CD14-positive monocyte (primary cell): ENCODE measurements at regions not wholly inside any gene's neighbourhood (a gene's known extent, or its start where the extent isn't known, plus 50 kb on each side); places are given as distances from the start of the nearest gene placed in this dataset.

Experiments used
- DNase-seq, 3 donors: peaks; one replicate each; pipeline ENCODE4 v3.0.0-alpha.2; 2011 to 2022
- H2AFZ ChIP-seq: 2 replicates; pipeline ENCODE4 v1.6.0; 2012; ENCODE audit warnings: mild to moderate bottlenecking, low read depth, low read length, inconsistent platforms; ENCODE audit not compliant: insufficient read depth, poor library complexity, severe bottlenecking
- H3K27ac ChIP-seq, 2 donors: 1 replicate in 1 of 2; 2 replicates in 1 of 2; pipeline ENCODE4 v1.5.1; 2012 to 2013; ENCODE audit warnings: low read length in 2 of 2, control low read depth in 1 of 2, inconsistent platforms in 1 of 2, low read depth in 1 of 2, mild to moderate bottlenecking in 1 of 2
- H3K27me3 ChIP-seq, 2 donors: one replicate each; pipeline versions ENCODE4 v1.6.0 to v1.6.1; 2011 to 2013; ENCODE audit warnings: low read length in 2 of 2; ENCODE audit not compliant: control insufficient read depth in 2 of 2, insufficient read depth in 2 of 2
- H3K36me3 ChIP-seq, 2 donors: replicated peaks in 1 of 2; 1 replicate in 1 of 2; 2 replicates in 1 of 2; pipeline versions ENCODE4 v1.5.1 to v1.6.1; 2012 to 2013; ENCODE audit warnings: low read length in 2 of 2, control low read depth in 1 of 2, inconsistent platforms in 1 of 2, mild to moderate bottlenecking in 1 of 2; ENCODE audit not compliant: insufficient read depth in 2 of 2, control insufficient read depth in 1 of 2
- H3K4me1 ChIP-seq, 2 donors: 1 replicate in 1 of 2; 2 replicates in 1 of 2; pipeline versions ENCODE4 v1.5.1 to v1.6.1; 2012 to 2013; ENCODE audit warnings: low read length in 2 of 2, control low read depth in 1 of 2, inconsistent platforms in 1 of 2, mild to moderate bottlenecking in 1 of 2, moderate library complexity in 1 of 2; ENCODE audit not compliant: insufficient read depth in 2 of 2, control insufficient read depth in 1 of 2
- H3K4me2 ChIP-seq: replicated peaks from 2 replicates; pipeline ENCODE3; 2012; ENCODE audit warnings: low read length, moderate library complexity, mild to moderate bottlenecking; ENCODE audit not compliant: poor library complexity, severe bottlenecking; ENCODE audit errors: extremely low read depth
- H3K4me3 ChIP-seq, 3 experiments: fragments of 200-600 bp in 1 of 3; sonication (generic) in 1 of 3; replicated peaks in 1 of 3; 1 replicate in 2 of 3; 2 replicates in 1 of 3; pipeline ENCODE4 v1.5.1; 2011 to 2013; ENCODE audit warnings: low read length in 3 of 3, mild to moderate bottlenecking in 3 of 3, control low read depth in 2 of 3, low read depth in 2 of 3, inconsistent platforms in 1 of 3, moderate library complexity in 1 of 3
- H3K79me2 ChIP-seq: 2 replicates; pipeline ENCODE4 v1.6.0; 2012; ENCODE audit warnings: mild to moderate bottlenecking, control low read depth, inconsistent platforms, low read length, moderate library complexity; ENCODE audit not compliant: insufficient read depth
- H3K9ac ChIP-seq: 2 replicates; pipeline ENCODE4 v1.6.0; 2017; ENCODE audit warnings: low read length, mild to moderate bottlenecking; ENCODE audit not compliant: insufficient read depth, poor library complexity, severe bottlenecking
- H3K9me3 ChIP-seq, 2 donors: replicated peaks in 1 of 2; 1 replicate in 1 of 2; 2 replicates in 1 of 2; pipeline versions ENCODE4 v1.5.1 to v1.6.1; 2012 to 2013; ENCODE audit warnings: low read length in 2 of 2, control low read depth in 1 of 2; ENCODE audit not compliant: control insufficient read depth in 1 of 2, insufficient read depth in 1 of 2
- H4K20me1 ChIP-seq: 2 replicates; pipeline ENCODE4 v1.6.0; 2012; ENCODE audit warnings: mild to moderate bottlenecking, low read length, control low read depth, moderate library complexity; ENCODE audit not compliant: insufficient read depth
- H3K27ac Mint-ChIP-seq, 7 donors: one replicate each; pipeline ENCODE4 v1.8.0; 2020; ENCODE audit warnings: mild to moderate bottlenecking in 7 of 7, mixed read lengths in 7 of 7, moderate library complexity in 6 of 7, inconsistent platforms in 2 of 7
- H3K27me3 Mint-ChIP-seq, 3 donors: one replicate each; pipeline ENCODE4 v1.8.0; 2021 to 2022; ENCODE audit warnings: low read depth in 3 of 3, mild to moderate bottlenecking in 3 of 3, mixed read lengths in 3 of 3, moderate library complexity in 3 of 3, inconsistent platforms in 1 of 3
- H3K36me3 Mint-ChIP-seq, 2 donors: one replicate each; pipeline ENCODE4 v1.8.0; 2020; ENCODE audit warnings: mixed read lengths in 2 of 2, inconsistent platforms in 1 of 2, mild to moderate bottlenecking in 1 of 2
- H3K4me1 Mint-ChIP-seq: one replicate; pipeline ENCODE4 v1.8.0; 2020; ENCODE audit warnings: mild to moderate bottlenecking, mixed read lengths
- H3K4me3 Mint-ChIP-seq, 2 donors: one replicate each; pipeline ENCODE4 v1.8.0; 2020; ENCODE audit warnings: mild to moderate bottlenecking in 2 of 2, mixed read lengths in 2 of 2, moderate library complexity in 1 of 2
- H3K9me3 Mint-ChIP-seq, 7 donors: one replicate each; pipeline ENCODE4 v1.8.0; 2020 to 2022; ENCODE audit warnings: mixed read lengths in 7 of 7, mild to moderate bottlenecking in 6 of 7, moderate library complexity in 6 of 7, inconsistent platforms in 2 of 7
- CTCF ChIP-seq: fragments of 200-600 bp; IDR thresholded peaks from one replicate; pipeline ENCODE4 v1.8.0; 2022; ENCODE audit warnings: antibody characterized with exemption, mild to moderate bottlenecking
- WGBS: methylation state at CpG from one replicate; pipeline ENCODE4 v1.1.5; 2013; ENCODE audit warnings: missing lambda C conversion rate; ENCODE audit not compliant: insufficient coverage; 5-methylcytosine and 5-hydroxymethylcytosine counted together
- intact Hi-C, 2 donors: fragments of 100-400 bp; cut with micrococcal nuclease; formaldehyde crosslinking; loops; one replicate each; pipeline versions ENCODE4 v1.15.0 to v1.15.1; 2023

- Histone ChIP-seq H3K27ac (no peak overlapping the region), H3K36me3 (no peaks in the 10 kb centered on the region), H3K4me1 (no peaks in the 10 kb centered on the region), H3K9ac (no peak overlapping the region), H3K79me2 (no peaks in the 10 kb centered on the region), H3K4me3 (no peak overlapping the region), H4K20me1 (no peaks in the 10 kb centered on the region), H2AFZ (no peak overlapping the region), H3K9me3 (peaks cover 0 to 10% of the 10 kb centered on the region in 2 donors), H3K27me3 (no peaks in the 10 kb centered on the region), H3K4me2 (no peak overlapping the region)
- Mint-ChIP-seq H3K4me3 (no peak overlapping the region), H3K27ac (no peak overlapping the region), H3K9me3 (peaks cover 0 to 6% (median 3%) of the 10 kb centered on the region in 7 donors), H3K4me1 (no peaks in the 10 kb centered on the region), H3K27me3 (no peaks in the 10 kb centered on the region), H3K36me3 (no peaks in the 10 kb centered on the region)
- no peak for TF ChIP-seq CTCF
- 100% methylated on average over 1 of the region's 1 CpG for WGBS
- intact Hi-C loops, result no loop called here
- DNase-seq, result no peak
Observed at GRCh38 chr3:25985621-25986020, 195.7 kb downstream of the OXSM start.

GRCh38 chr3:25992606-25993005 is 202.7 kb downstream of the OXSM start:
- H3K4me1 ChIP-seq, result no peaks in the 10 kb centered on the region
- WGBS, result no CpG with 5 or more reads among the region's 3 CpGs
- H3K79me2 ChIP-seq, result no peaks in the 10 kb centered on the region
- no peaks in the 10 kb centered on the region for H3K27me3 ChIP-seq
- peaks cover 5 to 15% of the 10 kb centered on the region in 2 donors for H3K9me3 ChIP-seq
- H3K4me3 ChIP-seq, result no peak overlapping the region
- Mint-ChIP-seq H3K9me3 (peaks cover 6 to 24% (median 15%) of the 10 kb centered on the region in 7 donors), H3K27ac (no peak overlapping the region), H3K4me3 (no peak overlapping the region), H3K27me3 (peaks cover 0 to 2% (median 0%) of the 10 kb centered on the region in 3 donors), H3K36me3 (no peaks in the 10 kb centered on the region), H3K4me1 (no peaks in the 10 kb centered on the region)
- H4K20me1 ChIP-seq, result no peaks in the 10 kb centered on the region
- H3K27ac ChIP-seq, result no peak overlapping the region
- TF ChIP-seq CTCF, result no peak
- intact Hi-C loops, result no loop called here
- no peak overlapping the region for H3K4me2 ChIP-seq
- H2AFZ ChIP-seq, result no peak overlapping the region
- H3K9ac ChIP-seq, result no peak overlapping the region
- DNase-seq, result no peak
- no peaks in the 10 kb centered on the region for H3K36me3 ChIP-seq
